Fibroblast of the aortic adventitia (primary cell): ENCODE measurements at regions not wholly inside any gene's neighbourhood (a gene's known extent, or its start where the extent isn't known, plus 50 kb on each side); places are given as distances from the start of the nearest gene placed in this dataset.

Experiments
- DNase-seq: peaks from one replicate; pipeline ENCODE4 v3.0.0-alpha.2; 2010; ENCODE audit warnings: low read depth
- H3K4me3 ChIP-seq: 2 replicates; pipeline ENCODE4 v1.5.1; 2011; ENCODE audit warnings: low read depth, mild to moderate bottlenecking, control low read depth, low read length, moderate library complexity
- TF ChIP-seq, protein P1 (sequence below): IDR thresholded peaks from 2 replicates; pipeline ENCODE4 v1.5.1; 2011; ENCODE audit warnings: mild to moderate bottlenecking, low read length, control low read depth, inconsistent platforms; ENCODE audit not compliant: insufficient read depth

GRCh38 chr3:101166150-101166549, 154.2 kb downstream of the IMPG2 start:
- TF ChIP-seq, protein P1, sequence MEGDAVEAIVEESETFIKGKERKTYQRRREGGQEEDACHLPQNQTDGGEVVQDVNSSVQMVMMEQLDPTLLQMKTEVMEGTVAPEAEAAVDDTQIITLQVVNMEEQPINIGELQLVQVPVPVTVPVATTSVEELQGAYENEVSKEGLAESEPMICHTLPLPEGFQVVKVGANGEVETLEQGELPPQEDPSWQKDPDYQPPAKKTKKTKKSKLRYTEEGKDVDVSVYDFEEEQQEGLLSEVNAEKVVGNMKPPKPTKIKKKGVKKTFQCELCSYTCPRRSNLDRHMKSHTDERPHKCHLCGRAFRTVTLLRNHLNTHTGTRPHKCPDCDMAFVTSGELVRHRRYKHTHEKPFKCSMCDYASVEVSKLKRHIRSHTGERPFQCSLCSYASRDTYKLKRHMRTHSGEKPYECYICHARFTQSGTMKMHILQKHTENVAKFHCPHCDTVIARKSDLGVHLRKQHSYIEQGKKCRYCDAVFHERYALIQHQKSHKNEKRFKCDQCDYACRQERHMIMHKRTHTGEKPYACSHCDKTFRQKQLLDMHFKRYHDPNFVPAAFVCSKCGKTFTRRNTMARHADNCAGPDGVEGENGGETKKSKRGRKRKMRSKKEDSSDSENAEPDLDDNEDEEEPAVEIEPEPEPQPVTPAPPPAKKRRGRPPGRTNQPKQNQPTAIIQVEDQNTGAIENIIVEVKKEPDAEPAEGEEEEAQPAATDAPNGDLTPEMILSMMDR: no peak
- no peak overlapping the region for H3K4me3 ChIP-seq
- no peak for DNase-seq

GRCh38 chr3:101163554-101163953, 156.8 kb downstream of the IMPG2 start:
- DNase-seq: no peak
- TF ChIP-seq, protein P1: no peak
- no peak overlapping the region for H3K4me3 ChIP-seq

DNA sequence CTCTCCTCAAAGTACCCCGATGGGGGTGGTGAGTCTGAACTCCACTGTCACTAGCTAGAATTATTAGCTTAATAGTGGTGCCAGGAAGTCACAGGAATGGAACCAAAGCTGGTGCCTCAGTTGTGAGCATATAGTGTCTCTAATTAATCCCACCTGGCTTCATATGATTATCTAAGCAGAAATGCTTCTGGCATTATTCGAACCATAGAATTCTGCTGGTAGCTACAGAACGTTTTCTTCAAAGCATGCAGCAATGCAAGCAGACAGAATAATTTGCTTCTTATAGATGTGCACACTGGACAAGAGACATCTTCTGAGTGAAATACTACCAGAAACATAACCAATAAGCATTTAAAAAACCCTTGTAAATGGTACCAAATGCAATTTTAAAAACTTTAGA, 160.9 kb downstream of the IMPG2 start:
- DNase-seq: no peak
- TF ChIP-seq, protein P1: no peak
- H3K4me3 ChIP-seq: no peak overlapping the region

GRCh38 chr3:101158374-101158773, 162.0 kb downstream of the IMPG2 start:
- DNase-seq: no peak
- H3K4me3 ChIP-seq: no peak overlapping the region
- TF ChIP-seq, protein P1: no peak

- DNase-seq: no peak
- TF ChIP-seq, protein P1: no peak
- H3K4me3 ChIP-seq: no peak overlapping the region
Measured at GRCh38 chr3:101156787-101157345, 163.5 kb downstream of the IMPG2 start.

- TF ChIP-seq, protein P1: no peak
- no peak overlapping the region for H3K4me3 ChIP-seq
- peak; percentile 54 for DNase-seq
Measured at GRCh38 chr3:101155825-101156224, 162.6 kb upstream of the ABI3BP start.

GRCh38 chr3:101154401-101154800, 161.2 kb upstream of the ABI3BP start:
- no peak overlapping the region for H3K4me3 ChIP-seq
- TF ChIP-seq, protein P1: no peak
- DNase-seq: no peak
